ENCODE measurements at regions not wholly inside any gene's neighbourhood (a gene's known extent, or its start where the extent isn't known, plus 50 kb on each side); places are given as distances from the start of the nearest gene placed in this dataset.

DNA sequence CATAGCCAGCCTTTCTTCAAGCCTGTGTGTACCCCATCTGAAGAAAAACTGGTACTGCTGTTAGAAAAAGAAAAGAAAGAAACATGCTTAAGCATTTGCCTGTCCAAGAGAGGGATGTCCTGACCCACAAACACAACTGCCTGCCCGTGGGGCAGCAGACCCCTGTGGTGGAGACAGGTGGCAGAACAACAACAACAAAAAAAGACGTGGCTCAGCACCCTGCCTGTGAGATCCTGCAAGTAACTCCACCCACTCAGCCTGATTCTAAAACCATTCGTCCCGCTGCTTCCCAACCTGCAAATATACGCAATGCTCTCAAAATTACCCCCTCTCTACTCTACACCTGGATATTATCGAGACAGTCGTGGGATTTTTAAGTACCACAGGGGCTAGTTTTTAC is 64.9 kb upstream of the ZDHHC17 start:
- TF ChIP-seq, protein P1, sequence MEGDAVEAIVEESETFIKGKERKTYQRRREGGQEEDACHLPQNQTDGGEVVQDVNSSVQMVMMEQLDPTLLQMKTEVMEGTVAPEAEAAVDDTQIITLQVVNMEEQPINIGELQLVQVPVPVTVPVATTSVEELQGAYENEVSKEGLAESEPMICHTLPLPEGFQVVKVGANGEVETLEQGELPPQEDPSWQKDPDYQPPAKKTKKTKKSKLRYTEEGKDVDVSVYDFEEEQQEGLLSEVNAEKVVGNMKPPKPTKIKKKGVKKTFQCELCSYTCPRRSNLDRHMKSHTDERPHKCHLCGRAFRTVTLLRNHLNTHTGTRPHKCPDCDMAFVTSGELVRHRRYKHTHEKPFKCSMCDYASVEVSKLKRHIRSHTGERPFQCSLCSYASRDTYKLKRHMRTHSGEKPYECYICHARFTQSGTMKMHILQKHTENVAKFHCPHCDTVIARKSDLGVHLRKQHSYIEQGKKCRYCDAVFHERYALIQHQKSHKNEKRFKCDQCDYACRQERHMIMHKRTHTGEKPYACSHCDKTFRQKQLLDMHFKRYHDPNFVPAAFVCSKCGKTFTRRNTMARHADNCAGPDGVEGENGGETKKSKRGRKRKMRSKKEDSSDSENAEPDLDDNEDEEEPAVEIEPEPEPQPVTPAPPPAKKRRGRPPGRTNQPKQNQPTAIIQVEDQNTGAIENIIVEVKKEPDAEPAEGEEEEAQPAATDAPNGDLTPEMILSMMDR (IDR thresholded peaks at IDR 0.05) = no peak
- TF ChIP-seq POLR2A (IDR thresholded peaks at IDR 0.05) = no peak

All from testis (tissue), 2 donors.